IMR-90 (cell line): ENCODE measurements at regions not wholly inside any gene's neighbourhood (a gene's known extent, or its start where the extent isn't known, plus 50 kb on each side); places are given as distances from the start of the nearest gene placed in this dataset.

Experiments used
- ATAC-seq: fragments of 200-7000 bp; cut with Tn5 transposase; 2 replicates; pipeline ENCODE4 v1.9.1; 2020; ENCODE audit warnings: low read depth, mild to moderate bottlenecking, moderate library complexity
- BruUV-seq: library from RNA; stranded (reverse); fragments of 400-500 nt; replicated peaks from 2 replicates; lab custom pipeline; 2021; lab: Mats Ljungman, UMichigan
- CTCF ChIA-PET: fragments of 300-600 bp; formaldehyde crosslinking; extraction: SDS; loops from one replicate; lab custom pipeline; 2021; ENCODE audit warnings: antibody characterized with exemption; lab: Yijun Ruan, JAX
- POLR2A ChIA-PET: fragments of 300-600 bp; sonication (Branson Sonifier 250); formaldehyde crosslinking; loops from one replicate; lab custom pipeline; 2022; ENCODE audit warnings: antibody characterized with exemption; ENCODE audit not compliant: unreplicated experiment; lab: Charles Lee
- DNase-seq: peaks from one replicate; pipeline ENCODE4 v3.0.0; 2013
- H2AFZ ChIP-seq: replicated peaks from 2 replicates; pipeline ENCODE3; 2013; ENCODE audit warnings: low read length, mild to moderate bottlenecking; ENCODE audit not compliant: poor library complexity
- H2AK5ac ChIP-seq: 2 replicates; pipeline ENCODE4 v1.6.1; 2013; ENCODE audit warnings: low read depth, low read length, inconsistent platforms
- H2AK9ac ChIP-seq: replicated peaks from 2 replicates; pipeline ENCODE3; 2013; ENCODE audit warnings: mild to moderate bottlenecking, low read depth, low read length, moderate library complexity; ENCODE audit not compliant: poor library complexity
- H2BK120ac ChIP-seq: 2 replicates; pipeline ENCODE4 v1.6.1; 2013; ENCODE audit warnings: low read depth, low read length, inconsistent platforms
- H2BK15ac ChIP-seq: 3 replicates; pipeline ENCODE4 v1.6.1; 2013; ENCODE audit warnings: low read depth, low read length, inconsistent platforms
- H2BK20ac ChIP-seq: 2 replicates; pipeline ENCODE4 v1.6.1; 2013; ENCODE audit warnings: low read depth, mild to moderate bottlenecking, inconsistent platforms, low read length, moderate library complexity
- H2BK5ac ChIP-seq: 2 replicates; pipeline ENCODE4 v1.6.1; 2013; ENCODE audit warnings: mild to moderate bottlenecking, low read depth, low read length, inconsistent platforms; ENCODE audit not compliant: poor library complexity, severe bottlenecking
- H3K14ac ChIP-seq: replicated peaks from 2 replicates; pipeline ENCODE4 v1.6.1; 2013; ENCODE audit warnings: low read depth, low read length, inconsistent platforms
- H3K18ac ChIP-seq: 2 replicates; pipeline ENCODE4 v1.6.1; 2013; ENCODE audit warnings: low read depth, low read length, control low read depth
- H3K23ac ChIP-seq: 2 replicates; pipeline ENCODE4 v1.6.1; 2013; ENCODE audit warnings: low read depth, low read length, inconsistent platforms
- H3K27ac ChIP-seq: 2 replicates; pipeline ENCODE4 v1.5.1; 2013; ENCODE audit warnings: mild to moderate bottlenecking, control low read depth, low read length; ENCODE audit not compliant: insufficient read depth
- H3K27me3 ChIP-seq: 2 replicates; pipeline ENCODE4 v1.6.1; 2013; ENCODE audit warnings: low read length; ENCODE audit not compliant: control insufficient read depth, insufficient read depth
- H3K36me3 ChIP-seq: 2 replicates; pipeline ENCODE4 v1.6.1; 2013; ENCODE audit warnings: low read length, mixed read lengths; ENCODE audit not compliant: control insufficient read depth, insufficient read depth
- H3K4ac ChIP-seq: 2 replicates; pipeline ENCODE4 v1.6.1; 2013; ENCODE audit warnings: low read depth, low read length, inconsistent platforms
- H3K4me1 ChIP-seq: 2 replicates; pipeline ENCODE4 v1.6.1; 2013; ENCODE audit warnings: low read length, mixed read lengths; ENCODE audit not compliant: control insufficient read depth, insufficient read depth
- H3K4me2 ChIP-seq: 2 replicates; pipeline ENCODE4 v1.6.1; 2013; ENCODE audit warnings: low read depth, mild to moderate bottlenecking, control low read depth, low read length, moderate library complexity
- H3K4me3 ChIP-seq: 2 replicates; pipeline ENCODE4 v1.5.1; 2013; ENCODE audit warnings: low read depth, mild to moderate bottlenecking, control low read depth, low read length, moderate library complexity; ENCODE audit not compliant: insufficient read depth
- H3K56ac ChIP-seq: 2 replicates; pipeline ENCODE4 v1.6.1; 2013; ENCODE audit warnings: low read length, inconsistent platforms; ENCODE audit not compliant: insufficient read depth; ENCODE audit errors: extremely low read depth
- H3K79me1 ChIP-seq, 2 experiments: 2 replicates each; pipeline ENCODE4 v1.6.1; 2013; ENCODE audit warnings: low read length in 2 of 2, inconsistent platforms in 1 of 2, low read depth in 1 of 2
- H3K9ac ChIP-seq: 2 replicates; pipeline ENCODE4 v1.6.1; 2013; ENCODE audit warnings: low read depth, low read length, control low read depth
- H3K9me1 ChIP-seq: 2 replicates; pipeline ENCODE4 v1.6.1; 2013; ENCODE audit warnings: low read length, inconsistent platforms; ENCODE audit not compliant: insufficient read depth
- H3K9me3 ChIP-seq: 2 replicates; pipeline ENCODE4 v1.6.1; 2013; ENCODE audit warnings: low read length; ENCODE audit not compliant: control insufficient read depth, insufficient read depth
- H4K20me1 ChIP-seq: 2 replicates; pipeline ENCODE4 v1.6.1; 2013; ENCODE audit warnings: low read length, inconsistent platforms; ENCODE audit not compliant: insufficient read depth
- H4K5ac ChIP-seq: 2 replicates; pipeline ENCODE4 v1.6.1; 2013; ENCODE audit warnings: mild to moderate bottlenecking, low read depth, low read length, control low read depth
- H4K8ac ChIP-seq, 2 experiments: 2 replicates each; pipeline ENCODE4 v1.6.1; 2013; ENCODE audit warnings: low read depth in 2 of 2, low read length in 2 of 2, control low read depth in 1 of 2, inconsistent platforms in 1 of 2
- H4K91ac ChIP-seq: 2 replicates; pipeline ENCODE4 v1.6.1; 2013; ENCODE audit warnings: low read depth, low read length, inconsistent platforms; ENCODE audit not compliant: insufficient read depth
- BHLHE40 ChIP-seq: fragments of 150-350 bp; IDR thresholded peaks from 2 replicates; pipeline ENCODE4 v1.6.1; 2016; ENCODE audit warnings: mild to moderate bottlenecking, low read depth, low read length
- CEBPB ChIP-seq: IDR thresholded peaks from 2 replicates; pipeline ENCODE4 v1.6.1; 2012; ENCODE audit warnings: low read depth, low read length, improper control_type of control experiment
- CHD1 ChIP-seq: IDR thresholded peaks from 2 replicates; pipeline ENCODE4 v1.6.1; 2012; ENCODE audit warnings: low read depth, low read length, improper control_type of control experiment
- CTCF ChIP-seq: conservative IDR thresholded peaks from 2 replicates; pipeline ENCODE4 v1.5.1; 2012; ENCODE audit warnings: mild to moderate bottlenecking, low read depth, low read length, improper control_type of control experiment
- ELK1 ChIP-seq: fragments of 150-350 bp; IDR thresholded peaks from 2 replicates; pipeline ENCODE4 v1.6.1; 2016; ENCODE audit warnings: low read depth, mild to moderate bottlenecking, low read length, moderate library complexity, borderline replicate concordance
- FOS ChIP-seq: fragments of 150-350 bp; IDR thresholded peaks from 2 replicates; pipeline ENCODE4 v1.6.1; 2016; ENCODE audit warnings: low read depth, low read length
- MAFK ChIP-seq: IDR thresholded peaks from 2 replicates; pipeline ENCODE4 v1.6.1; 2012; ENCODE audit warnings: low read depth, low read length, improper control_type of control experiment
- MAZ ChIP-seq: IDR thresholded peaks from 2 replicates; pipeline ENCODE4 v1.6.1; 2012; ENCODE audit warnings: low read depth, mild to moderate bottlenecking, low read length, improper control_type of control experiment, moderate library complexity, borderline replicate concordance
- MXI1 ChIP-seq: IDR thresholded peaks from 2 replicates; pipeline ENCODE4 v1.6.1; 2012; ENCODE audit warnings: low read depth, mild to moderate bottlenecking, low read length, moderate library complexity, borderline replicate concordance
- NFE2L2 ChIP-seq: fragments of 150-350 bp; IDR thresholded peaks from 2 replicates; pipeline ENCODE4 v1.6.1; 2016; ENCODE audit warnings: low read depth, mild to moderate bottlenecking, low read length
- POLR2A ChIP-seq: IDR thresholded peaks from 2 replicates; pipeline ENCODE4 v1.6.1; 2012; ENCODE audit warnings: mild to moderate bottlenecking, low read depth, low read length
- RAD21 ChIP-seq: IDR thresholded peaks from 2 replicates; pipeline ENCODE4 v1.6.1; 2012; ENCODE audit warnings: low read length, improper control_type of control experiment
- RCOR1 ChIP-seq: IDR thresholded peaks from 2 replicates; pipeline ENCODE4 v1.6.1; 2012; ENCODE audit warnings: mild to moderate bottlenecking, low read length, improper control_type of control experiment; ENCODE audit not compliant: insufficient replicate concordance
- RFX5 ChIP-seq: IDR thresholded peaks from 2 replicates; pipeline ENCODE4 v1.8.0; 2012; ENCODE audit warnings: low read depth, mild to moderate bottlenecking, low read length, moderate library complexity
- SMC3 ChIP-seq: fragments of 150-350 bp; IDR thresholded peaks from 2 replicates; pipeline ENCODE4 v1.6.1; 2016; ENCODE audit warnings: low read depth, mild to moderate bottlenecking, antibody characterized with exemption, low read length, moderate library complexity
- USF2 ChIP-seq: fragments of 150-350 bp; IDR thresholded peaks from 2 replicates; pipeline ENCODE4 v1.6.1; 2017; ENCODE audit warnings: mild to moderate bottlenecking, antibody characterized with exemption, low read length, low read depth
- WGBS, 2 experiments: methylation state at CpG; one replicate each; pipeline versions ENCODE4 v1.1.5 to v1.1.7; 2013; ENCODE audit warnings: missing lambda C conversion rate in 2 of 2; ENCODE audit not compliant: insufficient read length in 1 of 2; ENCODE audit errors: extremely low coverage in 2 of 2; 5-methylcytosine and 5-hydroxymethylcytosine counted together
- dilution Hi-C: fragments of 300-500 bp; cut with HindIII; formaldehyde crosslinking; loops from one replicate; pipeline ENCODE4 v1.14.3; 2018; ENCODE audit warnings: low sequenced_read_pairs; ENCODE audit not compliant: unreplicated experiment
- in situ Hi-C: fragments of 300-500 bp; cut with MboI; formaldehyde crosslinking; loops from 3 replicates; pipeline ENCODE4 v1.14.3; 2019; ENCODE audit warnings: low sequenced_read_pairs, inconsistent platforms, mixed read lengths
- intact Hi-C: fragments of 100-400 bp; cut with micrococcal nuclease; formaldehyde crosslinking; loops from 2 replicates; pipeline ENCODE4 v1.10.0; 2022

GRCh38 chr18:39344487-39344886 lies 1778.9 kb upstream of the CELF4 start:
- ATAC-seq: no peak
- Histone ChIP-seq H3K23ac (no peak overlapping the region), H3K14ac (no peak overlapping the region), H3K4ac (no peak overlapping the region), H3K4me3 (no peak overlapping the region), H3K4me1 (no peaks in the 10 kb centered on the region), H3K9me1 (no peaks in the 10 kb centered on the region), H3K18ac (no peak overlapping the region), H2BK5ac (no peak overlapping the region), H3K9ac (no peak overlapping the region), H2AK5ac (no peak overlapping the region), H4K5ac (no peak overlapping the region), H3K56ac (no peak overlapping the region), H3K79me1 (no peaks in the 10 kb centered on the region), H3K4me2 (no peak overlapping the region), H3K27ac (no peak overlapping the region), H2AFZ (no peak overlapping the region), H3K27me3 (no peaks in the 10 kb centered on the region), H4K8ac (no peak overlapping the region), H4K20me1 (no peaks in the 10 kb centered on the region), H2BK20ac (no peak overlapping the region), H2BK120ac (no peak overlapping the region), H3K9me3 (no peaks in the 10 kb centered on the region), H3K36me3 (no peaks in the 10 kb centered on the region), H2BK15ac (no peak overlapping the region), H2AK9ac (no peak overlapping the region), H4K91ac (no peak overlapping the region)
- ChIA-PET POLR2A (no interaction called here), CTCF (interaction anchor here (0.6 kb wide), 1 partner anchor 691 kb away, joined by 3 read pairs; no protein-coding TSS in a partner anchor)
- intact Hi-C loops: no loop called here
- in situ Hi-C loops: no loop called here
- DNase-seq: no peak
- TF ChIP-seq BHLHE40: no peak
- no peak for TF ChIP-seq SMC3
- no peak for TF ChIP-seq RAD21
- TF ChIP-seq CHD1: no peak
- TF ChIP-seq CEBPB: no peak
- no peak for TF ChIP-seq RCOR1
- no peak for TF ChIP-seq USF2
- no peak for TF ChIP-seq NFE2L2
- no peak for TF ChIP-seq ELK1
- no peak for TF ChIP-seq MAZ
- no peak for TF ChIP-seq MAFK
- TF ChIP-seq RFX5: no peak
- TF ChIP-seq POLR2A: no peak
- TF ChIP-seq FOS: no peak
- TF ChIP-seq MXI1: no peak
- TF ChIP-seq CTCF: no peak
- WGBS, 2 experiments: 100% methylated on average over 1 of the region's 5 CpGs; no CpG with 5 or more reads in 1 of the 2 experiments
- dilution Hi-C loops: no loop called here
- BruUV-seq: no TSS peak
